ENCODE measurements at regions not wholly inside any gene's neighbourhood (a gene's known extent, or its start where the extent isn't known, plus 50 kb on each side); places are given as distances from the start of the nearest gene placed in this dataset.

- FAIRE-seq: no peak
Observed at GRCh38 chr16:13392341-13392740, 490.9 kb downstream of the SHISA9 start.

GRCh38 chr16:13393816-13394215 is 492.4 kb downstream of the SHISA9 start:
- no peak for FAIRE-seq
- no peak for DNase-seq (ENCODE audit: low spot score)

More at GRCh38 chr16:13392341-13392740, 490.9 kb downstream of the SHISA9 start:
- DNase-seq (ENCODE audit: low spot score): no peak

GRCh38 chr16:13394488-13394887 is 493.1 kb downstream of the SHISA9 start:
- FAIRE-seq: peak; percentile 20
- DNase-seq (ENCODE audit: low spot score): no peak

- DNase-seq (ENCODE audit: low spot score): no peak
- FAIRE-seq: no peak
Observed at GRCh38 chr16:13397126-13397525, 495.7 kb downstream of the SHISA9 start.

GRCh38 chr16:13401641-13402040 is 500.2 kb downstream of the SHISA9 start:
- FAIRE-seq (no peak), DNase-seq (ENCODE audit: low spot score) (no peak)

GRCh38 chr16:13402601-13403000 is 501.2 kb downstream of the SHISA9 start:
- peak; percentile 32 for DNase-seq (ENCODE audit: low spot score)

GRCh38 chr16:13403326-13403725 is 501.9 kb downstream of the SHISA9 start:
- FAIRE-seq: no peak
- no peak for DNase-seq (ENCODE audit: low spot score)

More at GRCh38 chr16:13402601-13403000, 501.2 kb downstream of the SHISA9 start:
- no peak for FAIRE-seq

- DNase-seq (ENCODE audit: low spot score): no peak
- FAIRE-seq: peak; percentile 40
Observed at GRCh38 chr16:13414154-13414553, 505.8 kb upstream of the ERCC4 start.

- DNase-seq (ENCODE audit: low spot score) (no peak), FAIRE-seq (no peak)
Observed at GRCh38 chr16:13419589-13419988, 500.4 kb upstream of the ERCC4 start.

GRCh38 chr16:13421726-13422125 is 498.2 kb upstream of the ERCC4 start:
- DNase-seq (ENCODE audit: low spot score): peak; percentile 70
- FAIRE-seq: no peak

- FAIRE-seq (no peak), DNase-seq (ENCODE audit: low spot score) (no peak)
Observed at GRCh38 chr16:13425836-13426235, 494.1 kb upstream of the ERCC4 start.

GRCh38 chr16:13426269-13426668 is 493.7 kb upstream of the ERCC4 start:
- DNase-seq (ENCODE audit: low spot score): no peak
- FAIRE-seq: no peak

GRCh38 chr16:13426736-13427135 is 493.2 kb upstream of the ERCC4 start:
- no peak for FAIRE-seq

GRCh38 chr16:13427943-13428342 is 492.0 kb upstream of the ERCC4 start:
- FAIRE-seq: no peak
- no peak for DNase-seq (ENCODE audit: low spot score)

More at GRCh38 chr16:13426736-13427135, 493.2 kb upstream of the ERCC4 start:
- DNase-seq (ENCODE audit: low spot score): no peak

- FAIRE-seq: no peak
Observed at GRCh38 chr16:13429416-13429815, 490.5 kb upstream of the ERCC4 start.

GRCh38 chr16:13435415-13435814 is 484.5 kb upstream of the ERCC4 start:
- no peak for FAIRE-seq
- DNase-seq (ENCODE audit: low spot score): no peak

More at GRCh38 chr16:13429416-13429815, 490.5 kb upstream of the ERCC4 start:
- no peak for DNase-seq (ENCODE audit: low spot score)

- FAIRE-seq: no peak
- no peak for DNase-seq (ENCODE audit: low spot score)
Observed at GRCh38 chr16:13435873-13436474, 484.0 kb upstream of the ERCC4 start.

- FAIRE-seq: no peak
Observed at GRCh38 chr16:13436641-13437412, 483.1 kb upstream of the ERCC4 start.

GRCh38 chr16:13437413-13437795 is 482.6 kb upstream of the ERCC4 start:
- FAIRE-seq (no peak), DNase-seq (ENCODE audit: low spot score) (no peak)

More at GRCh38 chr16:13436641-13437412, 483.1 kb upstream of the ERCC4 start:
- peak; percentile 29 for DNase-seq (ENCODE audit: low spot score)

GRCh38 chr16:13438064-13438463 is 481.9 kb upstream of the ERCC4 start:
- FAIRE-seq (no peak), DNase-seq (ENCODE audit: low spot score) (no peak)

GRCh38 chr16:13439766-13440165 is 480.2 kb upstream of the ERCC4 start:
- no peak for DNase-seq (ENCODE audit: low spot score)
- FAIRE-seq: no peak

GRCh38 chr16:13441675-13442074 is 478.3 kb upstream of the ERCC4 start:
- no peak for FAIRE-seq
- DNase-seq (ENCODE audit: low spot score): no peak

- no peak for DNase-seq (ENCODE audit: low spot score)
- FAIRE-seq: peak; percentile 46
Observed at GRCh38 chr16:13448346-13448745, 471.6 kb upstream of the ERCC4 start.

All from urothelium cell line (cell line).